ENCODE measurements at regions not wholly inside any gene's neighbourhood (a gene's known extent, or its start where the extent isn't known, plus 50 kb on each side); places are given as distances from the start of the nearest gene placed in this dataset.

DNA sequence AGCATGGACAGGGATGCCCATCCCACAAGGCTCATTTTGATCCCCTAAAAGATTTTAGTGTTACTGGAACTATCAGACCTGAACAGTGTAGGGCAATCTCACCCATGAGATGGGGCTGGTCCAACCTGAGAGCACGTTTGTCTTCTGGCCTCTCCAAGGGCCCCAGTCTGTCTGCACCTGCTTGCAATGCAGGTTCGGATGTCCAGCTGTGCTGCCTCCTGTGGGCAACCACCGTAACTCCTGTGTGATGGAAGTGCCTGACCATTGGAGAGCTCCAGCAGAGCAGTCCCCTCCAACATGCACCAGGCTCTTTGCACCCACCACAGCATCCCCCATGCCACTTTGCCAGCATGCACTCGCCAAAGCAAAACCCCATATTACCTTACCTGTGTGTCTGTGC lies 290.1 kb upstream of the KCND2 start:
- Histone ChIP-seq H2AFZ (ENCODE audit: low read length) (no peak overlapping the region), H3K4me1 (ENCODE audit: insufficient read depth, low read length, poor library complexity, severe bottlenecking) (no peaks in the 10 kb centered on the region), H3K9me3 (ENCODE audit: insufficient read depth, low read depth, low read length) (no peaks in the 10 kb centered on the region), H3K9ac (ENCODE audit: low read depth, low read length, poor library complexity, severe bottlenecking) (no peak overlapping the region), H3K9me2 (replicated peaks; ENCODE audit: low read depth, low read length) (no peaks in the 10 kb centered on the region), H3K27me3 (ENCODE audit: insufficient read depth, low read length, poor library complexity, severe bottlenecking) (no peaks in the 10 kb centered on the region), H3K79me2 (ENCODE audit: insufficient read depth, low read length) (no peaks in the 10 kb centered on the region), H3K4me2 (ENCODE audit: low read depth, low read length, poor library complexity, severe bottlenecking) (no peak overlapping the region), H4K20me1 (ENCODE audit: insufficient read depth, low read length, poor library complexity, severe bottlenecking) (no peaks in the 10 kb centered on the region), H3K36me3 (ENCODE audit: insufficient read depth, low read length) (no peaks in the 10 kb centered on the region), H3F3A (ENCODE audit: low read depth) (no peaks in the 10 kb centered on the region), H3K4me3 (ENCODE audit: low read length, poor library complexity, severe bottlenecking) (no peak overlapping the region)
- TF ChIP-seq CTCF (conservative IDR thresholded peaks at IDR 0.05; ENCODE audit: low read length) (no peak), EZH2phosphoT487 (IDR thresholded peaks at IDR 0.05; ENCODE audit: borderline replicate concordance) (no peak)

DNA sequence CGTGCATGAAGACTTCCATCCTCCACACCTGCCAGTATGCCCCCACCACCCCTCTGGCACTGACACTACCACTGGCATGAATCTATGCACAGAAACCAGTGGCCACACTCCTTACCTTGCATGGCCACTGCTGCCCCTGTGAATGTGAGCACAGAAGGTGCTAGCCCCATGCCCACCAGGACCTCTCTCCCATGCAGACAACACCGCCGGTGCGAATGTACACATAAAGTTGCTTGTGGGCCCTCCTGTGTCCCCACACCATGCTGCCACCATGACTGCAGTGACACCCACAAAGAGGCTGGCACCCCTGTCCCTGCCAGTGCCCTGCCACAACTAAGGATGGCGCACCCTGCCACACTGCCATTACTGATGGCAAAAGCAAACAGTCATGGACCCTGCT lies 289.5 kb upstream of the KCND2 start:
- Histone ChIP-seq H3K9ac (ENCODE audit: low read depth, low read length, poor library complexity, severe bottlenecking) (no peak overlapping the region), H3K79me2 (ENCODE audit: insufficient read depth, low read length) (no peaks in the 10 kb centered on the region), H4K20me1 (ENCODE audit: insufficient read depth, low read length, poor library complexity, severe bottlenecking) (no peaks in the 10 kb centered on the region), H3K36me3 (ENCODE audit: insufficient read depth, low read length) (no peaks in the 10 kb centered on the region), H3K9me3 (ENCODE audit: insufficient read depth, low read depth, low read length) (no peaks in the 10 kb centered on the region), H3K4me2 (ENCODE audit: low read depth, low read length, poor library complexity, severe bottlenecking) (no peak overlapping the region), H2AFZ (ENCODE audit: low read length) (no peak overlapping the region), H3K27me3 (ENCODE audit: insufficient read depth, low read length, poor library complexity, severe bottlenecking) (no peaks in the 10 kb centered on the region), H3K9me2 (replicated peaks; ENCODE audit: low read depth, low read length) (no peaks in the 10 kb centered on the region), H3K4me3 (ENCODE audit: low read length, poor library complexity, severe bottlenecking) (no peak overlapping the region), H3K4me1 (ENCODE audit: insufficient read depth, low read length, poor library complexity, severe bottlenecking) (no peaks in the 10 kb centered on the region), H3F3A (ENCODE audit: low read depth) (no peaks in the 10 kb centered on the region)
- TF ChIP-seq EZH2phosphoT487 (IDR thresholded peaks at IDR 0.05; ENCODE audit: borderline replicate concordance) (no peak), CTCF (conservative IDR thresholded peaks at IDR 0.05; ENCODE audit: low read length) (no peak)

GRCh38 chr7:119984247-119984646 lies 288.7 kb upstream of the KCND2 start:
- Histone ChIP-seq H4K20me1 (ENCODE audit: insufficient read depth, low read length, poor library complexity, severe bottlenecking) (no peaks in the 10 kb centered on the region), H3K79me2 (ENCODE audit: insufficient read depth, low read length) (no peaks in the 10 kb centered on the region), H3K9me2 (replicated peaks; ENCODE audit: low read depth, low read length) (no peaks in the 10 kb centered on the region), H3K4me1 (ENCODE audit: insufficient read depth, low read length, poor library complexity, severe bottlenecking) (no peaks in the 10 kb centered on the region), H2AFZ (ENCODE audit: low read length) (no peak overlapping the region), H3K9me3 (ENCODE audit: insufficient read depth, low read depth, low read length) (no peaks in the 10 kb centered on the region), H3K27me3 (ENCODE audit: insufficient read depth, low read length, poor library complexity, severe bottlenecking) (no peaks in the 10 kb centered on the region), H3K4me3 (ENCODE audit: low read length, poor library complexity, severe bottlenecking) (no peak overlapping the region), H3K9ac (ENCODE audit: low read depth, low read length, poor library complexity, severe bottlenecking) (no peak overlapping the region), H3K4me2 (ENCODE audit: low read depth, low read length, poor library complexity, severe bottlenecking) (no peak overlapping the region), H3F3A (ENCODE audit: low read depth) (no peaks in the 10 kb centered on the region), H3K36me3 (ENCODE audit: insufficient read depth, low read length) (no peaks in the 10 kb centered on the region)
- TF ChIP-seq CTCF (conservative IDR thresholded peaks at IDR 0.05; ENCODE audit: low read length) (no peak), EZH2phosphoT487 (IDR thresholded peaks at IDR 0.05; ENCODE audit: borderline replicate concordance) (no peak)

Data from Loucy (cell line).